ENCODE measurements at regions not wholly inside any gene's neighbourhood (a gene's known extent, or its start where the extent isn't known, plus 50 kb on each side); places are given as distances from the start of the nearest gene placed in this dataset.

DNA sequence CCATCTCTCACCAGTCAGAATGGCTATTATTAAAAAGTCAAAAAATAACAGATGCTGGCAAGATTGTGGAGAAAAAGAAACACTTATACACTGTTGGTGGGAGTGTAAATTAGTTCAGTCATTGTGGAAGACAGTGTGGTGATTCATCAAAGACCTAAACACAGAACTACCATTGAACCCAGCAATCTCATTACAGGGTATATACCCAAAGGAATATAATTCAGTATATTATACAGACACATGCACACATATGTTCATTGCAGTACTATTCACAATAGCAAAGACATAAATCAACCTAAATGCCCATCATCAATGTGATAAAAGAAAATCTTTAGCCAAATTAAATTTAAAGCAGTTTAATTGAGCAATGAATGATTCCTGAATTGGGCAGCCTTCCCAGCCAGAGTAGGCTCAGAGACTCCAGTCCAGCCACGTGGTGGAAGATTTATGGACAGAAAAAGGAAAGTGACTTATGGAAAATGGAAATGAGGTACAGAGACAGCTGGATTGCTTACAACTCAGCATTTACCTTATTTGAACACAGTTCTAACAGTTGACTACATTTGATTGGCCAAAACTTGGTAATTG is 377.1 kb upstream of the SLC39A10 start:
- TF ChIP-seq, protein P1, sequence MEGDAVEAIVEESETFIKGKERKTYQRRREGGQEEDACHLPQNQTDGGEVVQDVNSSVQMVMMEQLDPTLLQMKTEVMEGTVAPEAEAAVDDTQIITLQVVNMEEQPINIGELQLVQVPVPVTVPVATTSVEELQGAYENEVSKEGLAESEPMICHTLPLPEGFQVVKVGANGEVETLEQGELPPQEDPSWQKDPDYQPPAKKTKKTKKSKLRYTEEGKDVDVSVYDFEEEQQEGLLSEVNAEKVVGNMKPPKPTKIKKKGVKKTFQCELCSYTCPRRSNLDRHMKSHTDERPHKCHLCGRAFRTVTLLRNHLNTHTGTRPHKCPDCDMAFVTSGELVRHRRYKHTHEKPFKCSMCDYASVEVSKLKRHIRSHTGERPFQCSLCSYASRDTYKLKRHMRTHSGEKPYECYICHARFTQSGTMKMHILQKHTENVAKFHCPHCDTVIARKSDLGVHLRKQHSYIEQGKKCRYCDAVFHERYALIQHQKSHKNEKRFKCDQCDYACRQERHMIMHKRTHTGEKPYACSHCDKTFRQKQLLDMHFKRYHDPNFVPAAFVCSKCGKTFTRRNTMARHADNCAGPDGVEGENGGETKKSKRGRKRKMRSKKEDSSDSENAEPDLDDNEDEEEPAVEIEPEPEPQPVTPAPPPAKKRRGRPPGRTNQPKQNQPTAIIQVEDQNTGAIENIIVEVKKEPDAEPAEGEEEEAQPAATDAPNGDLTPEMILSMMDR (IDR thresholded peaks at IDR 0.05), result no peak
- no peak for TF ChIP-seq EP300 (IDR thresholded peaks at IDR 0.05)
- TF ChIP-seq POLR2A (IDR thresholded peaks at IDR 0.05), result no peak

Data from stomach (tissue), 4 donors.